SJCRH30 (cell line): ENCODE measurements at regions not wholly inside any gene's neighbourhood (a gene's known extent, or its start where the extent isn't known, plus 50 kb on each side); places are given as distances from the start of the nearest gene placed in this dataset.

ENCODE experiments used
- DNase-seq, 2 experiments: peaks; one replicate each; pipeline ENCODE4 v3.0.0-alpha.2; 2015 to 2020
- H3K27ac ChIP-seq: fragments of 250-450 bp; sonication (Bioruptor Pico); 2 replicates; pipeline ENCODE4 v1.5.1; 2020; ENCODE audit warnings: mild to moderate bottlenecking, moderate library complexity
- H3K27me3 ChIP-seq: fragments of 250-450 bp; sonication (Bioruptor Pico); 2 replicates; pipeline ENCODE4 v1.5.1; 2020; ENCODE audit warnings: mild to moderate bottlenecking, moderate library complexity
- H3K36me3 ChIP-seq: fragments of 250-450 bp; sonication (Bioruptor Pico); 2 replicates; pipeline ENCODE4 v1.5.1; 2020; ENCODE audit warnings: mild to moderate bottlenecking, moderate library complexity
- H3K4me1 ChIP-seq: fragments of 250-450 bp; sonication (Bioruptor Pico); 2 replicates; pipeline ENCODE4 v1.5.1; 2020; ENCODE audit warnings: mild to moderate bottlenecking, moderate library complexity
- H3K4me3 ChIP-seq: fragments of 250-450 bp; sonication (Bioruptor Pico); 2 replicates; pipeline ENCODE4 v1.5.1; 2020; ENCODE audit warnings: mild to moderate bottlenecking, moderate library complexity
- H3K9me3 ChIP-seq: fragments of 250-450 bp; sonication (Bioruptor Pico); replicated peaks from 2 replicates; pipeline ENCODE4 v1.5.1; 2020; ENCODE audit warnings: mild to moderate bottlenecking, moderate library complexity

GRCh38 chr7:41169317-41169716 lies 533.6 kb downstream of the INHBA start:
- no peak for DNase-seq
- H3K27me3 ChIP-seq = no peaks in the 10 kb centered on the region; the same call in 1 of the 2 replicates
- no peaks in the 10 kb centered on the region for H3K4me1 ChIP-seq
- H3K4me3 ChIP-seq = no peak overlapping the region
- H3K9me3 ChIP-seq = no peaks in the 10 kb centered on the region
- no peak overlapping the region for H3K27ac ChIP-seq
- no peaks in the 10 kb centered on the region for H3K36me3 ChIP-seq

DNA sequence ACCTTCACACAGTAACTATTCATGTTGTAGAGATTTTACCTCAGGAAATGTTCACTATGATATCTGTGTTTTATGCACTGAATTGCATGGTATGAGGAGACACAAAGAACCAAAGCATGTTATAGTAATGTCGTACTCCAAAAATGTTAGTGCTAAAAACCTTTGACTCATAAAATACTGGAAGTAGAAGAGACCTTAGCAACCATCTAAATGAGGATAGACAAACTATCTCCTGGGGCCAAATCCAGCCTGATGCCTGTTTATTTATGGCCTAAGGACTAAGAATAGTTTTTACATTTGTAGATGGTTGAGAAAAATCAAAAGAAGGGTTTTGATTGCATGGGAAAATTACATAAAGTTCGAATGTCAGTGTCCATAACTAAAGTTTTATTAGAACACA lies 535.1 kb downstream of the INHBA start:
- Histone ChIP-seq H3K9me3 (no peaks in the 10 kb centered on the region), H3K27ac (no peak overlapping the region), H3K27me3 (no peaks in the 10 kb centered on the region), H3K36me3 (no peaks in the 10 kb centered on the region), H3K4me1 (no peaks in the 10 kb centered on the region), H3K4me3 (no peak overlapping the region)
- DNase-seq = no peak

DNA sequence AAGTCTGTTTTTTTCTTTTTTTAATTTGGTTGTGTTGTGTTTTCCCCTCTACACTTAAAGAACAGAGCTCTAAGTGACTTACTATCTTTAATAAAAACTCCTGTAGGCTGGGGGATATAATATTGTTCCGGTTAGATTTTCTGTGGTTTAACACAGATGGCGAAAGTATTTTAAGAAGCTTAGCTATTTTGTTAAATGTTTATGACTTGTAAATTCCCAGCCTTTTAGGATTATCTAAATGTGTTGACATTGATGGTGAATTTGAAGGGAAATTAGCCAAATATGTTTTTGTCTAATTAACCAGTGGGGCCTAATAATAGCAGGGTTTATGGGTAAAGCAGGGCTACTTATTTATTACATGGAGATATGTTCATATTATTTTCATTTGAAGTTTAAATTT lies 538.5 kb downstream of the INHBA start:
- peaks cover 4% of the 10 kb centered on the region; the same call in 1 of the 2 replicates for H3K9me3 ChIP-seq
- DNase-seq = no peak
- H3K4me1 ChIP-seq = no peaks in the 10 kb centered on the region
- H3K36me3 ChIP-seq = no peaks in the 10 kb centered on the region
- H3K27ac ChIP-seq = no peak overlapping the region
- H3K4me3 ChIP-seq = no peak overlapping the region
- H3K27me3 ChIP-seq = no peaks in the 10 kb centered on the region

DNA sequence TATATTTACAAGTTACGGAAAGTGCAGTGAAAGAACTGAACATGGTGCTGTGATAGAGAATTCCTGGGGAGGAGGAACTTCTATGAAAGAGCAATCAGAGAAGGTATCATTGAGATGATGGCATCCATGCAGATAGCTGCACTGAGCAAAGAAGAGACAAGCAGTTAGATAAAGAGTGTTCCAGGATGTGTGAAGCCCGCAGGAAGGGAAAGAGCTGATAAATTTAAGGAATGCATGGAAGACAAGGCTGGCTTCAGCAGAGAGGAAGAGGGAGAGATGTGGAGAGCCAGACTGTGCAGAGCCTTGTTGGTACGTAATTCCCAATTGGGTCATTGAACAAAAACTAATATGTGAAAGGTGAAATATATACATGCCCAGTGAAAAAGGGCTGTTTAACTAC lies 538.9 kb downstream of the INHBA start:
- no peak overlapping the region for H3K27ac ChIP-seq
- no peak for DNase-seq
- H3K36me3 ChIP-seq = no peaks in the 10 kb centered on the region
- peaks cover 4% of the 10 kb centered on the region; the same call in 1 of the 2 replicates for H3K9me3 ChIP-seq
- no peak overlapping the region for H3K4me3 ChIP-seq
- no peaks in the 10 kb centered on the region for H3K4me1 ChIP-seq
- no peaks in the 10 kb centered on the region for H3K27me3 ChIP-seq

DNA sequence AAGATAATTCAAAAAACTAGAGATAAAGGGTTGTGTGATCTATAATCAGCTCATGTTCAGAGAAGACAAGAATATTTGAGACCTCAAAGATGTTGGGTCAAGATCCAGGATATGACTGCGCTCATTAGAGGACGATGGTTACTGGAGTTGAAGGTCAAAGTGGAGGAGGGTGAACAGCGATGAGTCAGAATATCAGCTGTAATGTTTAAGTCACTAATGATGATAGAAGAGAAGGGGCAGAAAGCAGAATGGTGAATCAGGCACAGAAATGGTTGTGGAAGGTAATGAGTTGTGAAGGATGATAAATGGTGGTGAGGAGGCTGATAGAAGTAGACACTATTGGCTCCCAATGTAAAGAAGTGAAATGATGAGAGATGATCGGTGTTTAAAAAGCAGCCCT lies 540.3 kb downstream of the INHBA start:
- no peak for DNase-seq
- Histone ChIP-seq H3K27ac (no peak overlapping the region), H3K9me3 (peaks cover 4% of the 10 kb centered on the region; the same call in 1 of the 2 replicates), H3K4me1 (no peaks in the 10 kb centered on the region), H3K4me3 (no peak overlapping the region), H3K27me3 (no peaks in the 10 kb centered on the region), H3K36me3 (no peaks in the 10 kb centered on the region)

DNA sequence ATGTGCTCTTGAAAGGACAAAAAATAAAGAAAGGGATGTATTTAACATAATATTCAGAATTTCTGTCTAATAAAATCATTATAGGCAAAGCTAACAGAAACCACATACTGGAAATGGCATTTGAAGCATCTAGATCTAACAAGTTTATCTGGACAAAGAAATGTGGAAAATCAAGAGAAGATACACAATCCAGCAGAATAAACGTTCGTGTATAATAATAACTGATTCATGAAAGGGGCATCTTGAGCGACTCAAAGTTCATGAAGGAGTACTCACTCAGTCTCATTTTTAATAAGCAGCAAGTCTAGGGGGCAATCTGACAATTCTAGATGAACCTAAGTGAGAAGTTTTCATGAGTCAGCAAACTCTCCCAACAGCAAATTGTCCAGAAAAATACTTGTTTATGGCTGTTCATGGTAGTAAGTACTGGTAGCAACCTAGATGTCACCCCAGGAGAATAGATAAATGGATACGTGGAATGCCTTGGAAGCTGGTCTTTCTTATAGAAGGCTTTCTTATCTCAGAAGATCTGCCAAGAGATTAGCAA lies 541.8 kb downstream of the INHBA start:
- no peaks in the 10 kb centered on the region for H3K27me3 ChIP-seq
- H3K36me3 ChIP-seq = no peaks in the 10 kb centered on the region
- H3K4me3 ChIP-seq = no peak overlapping the region
- no peaks in the 10 kb centered on the region for H3K4me1 ChIP-seq
- no peak overlapping the region for H3K27ac ChIP-seq
- peaks cover 4% of the 10 kb centered on the region; the same call in 1 of the 2 replicates for H3K9me3 ChIP-seq
- DNase-seq = no peak

- H3K27me3 ChIP-seq = no peaks in the 10 kb centered on the region
- no peaks in the 10 kb centered on the region for H3K36me3 ChIP-seq
- DNase-seq = no peak
- H3K9me3 ChIP-seq = peaks cover 4% of the 10 kb centered on the region; the same call in 1 of the 2 replicates
- no peak overlapping the region for H3K27ac ChIP-seq
- no peaks in the 10 kb centered on the region for H3K4me1 ChIP-seq
- H3K4me3 ChIP-seq = no peak overlapping the region
These were observed 546.6 kb downstream of the INHBA start for GRCh38 chr7:41156268-41156667.

GRCh38 chr7:41153268-41153667 lies 549.6 kb downstream of the INHBA start:
- Histone ChIP-seq H3K27me3 (no peaks in the 10 kb centered on the region), H3K4me1 (no peaks in the 10 kb centered on the region), H3K36me3 (no peaks in the 10 kb centered on the region), H3K4me3 (no peak overlapping the region), H3K9me3 (no peaks in the 10 kb centered on the region), H3K27ac (no peak overlapping the region)
- no peak for DNase-seq

DNA sequence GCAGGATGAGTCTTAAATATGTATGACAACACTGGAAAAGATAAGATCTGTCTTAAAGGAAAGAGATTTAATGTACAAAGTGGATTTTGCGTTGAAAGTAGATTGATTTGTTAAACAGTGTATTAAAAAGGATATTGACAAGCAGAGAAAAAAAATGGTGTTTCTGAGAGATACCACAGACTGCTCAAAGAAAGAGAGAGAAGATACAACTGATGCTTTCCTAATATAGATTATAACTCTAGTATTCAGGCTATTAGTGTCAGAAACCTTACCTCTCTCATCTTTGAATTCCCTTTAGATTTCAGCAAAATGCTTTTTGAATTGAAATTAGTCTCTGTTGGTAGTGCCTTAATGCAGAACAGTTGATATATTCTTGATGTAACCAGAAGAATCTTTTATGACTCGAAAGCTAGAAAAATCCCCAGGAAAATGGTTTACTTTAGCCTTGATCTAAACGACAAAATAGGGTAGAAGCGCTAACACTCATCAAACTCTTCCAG lies 550.7 kb downstream of the INHBA start:
- H3K27me3 ChIP-seq = no peaks in the 10 kb centered on the region
- no peak for DNase-seq
- H3K4me1 ChIP-seq = no peaks in the 10 kb centered on the region
- no peak overlapping the region for H3K27ac ChIP-seq
- H3K4me3 ChIP-seq = no peak overlapping the region
- no peaks in the 10 kb centered on the region for H3K36me3 ChIP-seq
- H3K9me3 ChIP-seq = no peaks in the 10 kb centered on the region

- H3K4me3 ChIP-seq = no peak overlapping the region
- H3K9me3 ChIP-seq = no peaks in the 10 kb centered on the region
- no peaks in the 10 kb centered on the region for H3K27me3 ChIP-seq
- H3K36me3 ChIP-seq = no peaks in the 10 kb centered on the region
- no peak for DNase-seq
- H3K4me1 ChIP-seq = no peaks in the 10 kb centered on the region
- H3K27ac ChIP-seq = no peak overlapping the region
These were observed 553.3 kb downstream of the INHBA start for GRCh38 chr7:41149576-41149975.

DNA sequence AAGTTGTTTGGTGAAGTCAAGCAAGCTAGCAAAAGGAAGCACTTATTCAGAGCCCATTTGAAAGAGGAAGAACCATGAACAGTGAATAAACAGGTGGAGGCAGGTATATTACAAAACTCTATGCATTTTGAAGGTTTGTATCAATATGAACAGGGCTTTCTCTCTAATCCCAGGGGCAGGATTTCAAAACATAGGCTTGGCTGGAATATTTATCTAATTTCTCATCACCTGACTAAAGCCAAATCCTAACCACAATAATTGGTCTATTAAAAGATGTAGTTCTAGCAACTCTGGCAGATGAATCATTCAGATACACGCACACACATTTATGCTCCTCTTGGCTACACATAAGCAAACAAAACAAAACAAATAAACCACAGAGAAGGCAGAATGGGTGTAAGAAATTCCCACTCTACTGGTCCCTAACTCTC lies 554.4 kb downstream of the INHBA start:
- Histone ChIP-seq H3K27ac (no peak overlapping the region), H3K4me1 (no peaks in the 10 kb centered on the region), H3K4me3 (no peak overlapping the region), H3K36me3 (no peaks in the 10 kb centered on the region), H3K27me3 (no peaks in the 10 kb centered on the region), H3K9me3 (no peaks in the 10 kb centered on the region)
- no peak for DNase-seq

DNA sequence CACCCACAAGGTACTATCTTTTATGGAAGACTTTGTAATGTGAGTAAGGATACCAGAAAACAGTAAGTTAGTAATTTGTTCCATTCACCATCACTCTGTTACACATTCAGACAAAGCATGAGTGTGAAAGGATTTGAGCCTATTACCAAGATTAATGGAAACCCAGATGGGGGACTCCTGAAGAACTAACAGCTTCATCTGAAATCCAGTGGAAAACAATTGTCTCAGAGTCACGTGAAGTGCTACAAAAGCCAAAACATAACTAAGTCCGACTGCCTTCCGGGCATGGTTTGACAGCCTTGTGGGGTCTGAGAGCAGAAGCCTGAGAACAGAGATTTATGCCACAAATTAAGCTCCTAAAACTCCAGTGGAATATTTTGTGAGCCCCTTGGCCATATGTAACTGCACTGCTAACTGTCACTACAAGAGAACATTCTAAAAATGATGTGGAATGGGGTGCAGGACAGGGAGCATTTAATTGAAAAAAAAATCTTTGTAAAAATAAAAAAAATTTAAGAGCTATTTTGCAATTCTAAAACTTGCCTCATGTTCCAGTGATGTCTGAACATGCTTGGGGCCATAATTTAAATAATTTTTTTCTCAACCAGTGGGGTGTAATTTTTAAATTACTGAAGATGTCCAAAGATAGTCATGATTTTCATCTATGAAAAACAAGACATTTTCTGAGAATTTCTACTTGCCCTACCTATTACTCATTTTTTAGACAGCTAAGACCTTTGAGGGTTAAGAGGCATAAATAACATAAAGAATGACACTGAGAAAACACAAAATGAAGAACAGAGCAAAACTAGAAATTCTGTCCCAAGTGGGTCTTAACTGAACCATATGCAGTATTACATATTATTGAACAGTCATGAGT lies 555.0 kb downstream of the INHBA start:
- no peak overlapping the region for H3K4me3 ChIP-seq
- no peak overlapping the region for H3K27ac ChIP-seq
- no peaks in the 10 kb centered on the region for H3K4me1 ChIP-seq
- no peaks in the 10 kb centered on the region for H3K27me3 ChIP-seq
- no peak for DNase-seq
- H3K36me3 ChIP-seq = no peaks in the 10 kb centered on the region
- H3K9me3 ChIP-seq = no peaks in the 10 kb centered on the region

DNA sequence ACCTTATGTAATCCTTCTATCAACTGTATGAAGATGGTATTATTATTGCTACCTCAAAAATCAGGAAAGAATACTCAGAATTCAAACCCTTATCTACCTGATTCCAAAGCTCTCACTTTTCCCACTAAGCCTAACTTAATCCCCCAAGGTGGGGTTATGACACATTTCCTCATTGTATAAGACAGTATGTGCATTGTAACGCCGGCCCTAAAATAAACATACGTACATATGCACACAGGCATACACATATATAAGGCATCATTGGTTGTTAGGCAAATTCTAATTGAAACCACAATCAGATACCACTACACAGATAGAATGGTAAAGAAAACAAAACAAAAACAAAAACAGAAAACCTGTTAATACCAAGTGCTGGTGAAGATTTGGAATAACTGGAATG lies 556.5 kb downstream of the INHBA start:
- Histone ChIP-seq H3K27ac (no peak overlapping the region), H3K4me1 (no peaks in the 10 kb centered on the region), H3K36me3 (no peaks in the 10 kb centered on the region), H3K4me3 (no peak overlapping the region), H3K27me3 (no peaks in the 10 kb centered on the region), H3K9me3 (no peaks in the 10 kb centered on the region)
- no peak for DNase-seq

DNA sequence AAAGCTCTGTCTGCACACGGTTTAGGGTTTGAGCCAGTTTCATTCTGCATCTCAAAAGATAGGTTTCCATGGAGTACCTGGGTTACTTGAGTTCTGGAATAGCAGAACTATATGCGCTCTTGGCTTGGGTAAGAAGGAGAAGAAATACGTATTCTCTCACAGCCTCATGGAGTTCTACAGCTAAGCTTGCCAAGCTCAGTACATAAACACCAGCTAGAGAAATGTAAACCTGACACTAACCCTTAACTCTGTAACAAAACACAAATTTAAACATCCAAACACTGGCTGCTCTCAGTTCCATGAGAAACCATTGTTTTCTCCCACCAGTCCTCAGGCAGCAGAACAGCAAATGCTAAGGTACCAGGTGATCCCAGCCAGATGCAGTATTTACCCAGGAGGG lies 557.2 kb downstream of the INHBA start:
- DNase-seq = no peak
- H3K9me3 ChIP-seq = no peaks in the 10 kb centered on the region
- no peak overlapping the region for H3K4me3 ChIP-seq
- no peaks in the 10 kb centered on the region for H3K4me1 ChIP-seq
- H3K36me3 ChIP-seq = no peaks in the 10 kb centered on the region
- no peak overlapping the region for H3K27ac ChIP-seq
- H3K27me3 ChIP-seq = no peaks in the 10 kb centered on the region

- H3K27ac ChIP-seq = no peak overlapping the region
- no peaks in the 10 kb centered on the region for H3K27me3 ChIP-seq
- DNase-seq = no peak
- H3K9me3 ChIP-seq = no peaks in the 10 kb centered on the region
- H3K4me1 ChIP-seq = no peaks in the 10 kb centered on the region
- H3K36me3 ChIP-seq = no peaks in the 10 kb centered on the region
- H3K4me3 ChIP-seq = no peak overlapping the region
These were observed 559.9 kb downstream of the INHBA start for GRCh38 chr7:41142904-41143473.
